ENCODE measurements at regions not wholly inside any gene's neighbourhood (a gene's known extent, or its start where the extent isn't known, plus 50 kb on each side); places are given as distances from the start of the nearest gene placed in this dataset.

DNA sequence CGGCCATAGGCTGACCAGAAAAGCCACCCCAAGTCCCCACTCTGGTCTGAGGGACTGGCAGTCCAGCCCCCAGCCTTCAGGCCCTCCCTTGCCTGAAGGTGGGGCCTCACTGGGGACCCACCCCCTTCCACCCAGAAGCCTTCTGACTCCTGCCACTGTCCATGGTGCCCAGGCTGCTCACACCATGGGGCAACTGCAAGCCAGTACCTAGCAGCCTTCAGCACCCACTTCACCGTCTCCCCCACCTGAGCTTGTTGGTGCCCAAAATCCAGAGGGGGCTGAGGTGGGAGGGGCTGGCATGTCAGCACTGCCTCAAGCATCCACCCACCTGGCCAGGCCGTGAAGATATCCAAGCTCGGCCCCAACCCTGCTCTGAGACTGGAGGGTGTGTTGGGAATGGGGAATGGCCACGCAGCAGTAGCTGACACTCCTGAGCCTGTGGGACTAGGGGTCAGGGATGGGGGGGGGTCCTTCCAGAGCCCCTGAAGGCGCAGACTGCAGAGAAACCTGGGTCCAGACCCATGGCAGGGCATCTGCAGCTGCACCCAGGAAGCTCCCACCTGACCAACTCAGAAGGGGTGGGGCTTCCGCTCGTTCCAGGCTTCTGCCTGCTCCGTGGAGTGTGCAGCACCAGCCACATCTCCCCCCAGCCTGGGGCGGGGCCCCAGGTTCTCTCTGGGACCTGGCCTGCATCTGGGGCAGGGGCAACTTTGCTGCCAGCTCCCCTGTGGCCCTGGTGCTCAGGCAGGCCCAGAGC, 942.1 kb upstream of the EPHA7 start:
- TF ChIP-seq NR2F2 (IDR thresholded peaks at IDR 0.05) (no peak), ATF3 (IDR thresholded peaks at IDR 0.05) (no peak)
- TF ChIP-seq, protein P1, sequence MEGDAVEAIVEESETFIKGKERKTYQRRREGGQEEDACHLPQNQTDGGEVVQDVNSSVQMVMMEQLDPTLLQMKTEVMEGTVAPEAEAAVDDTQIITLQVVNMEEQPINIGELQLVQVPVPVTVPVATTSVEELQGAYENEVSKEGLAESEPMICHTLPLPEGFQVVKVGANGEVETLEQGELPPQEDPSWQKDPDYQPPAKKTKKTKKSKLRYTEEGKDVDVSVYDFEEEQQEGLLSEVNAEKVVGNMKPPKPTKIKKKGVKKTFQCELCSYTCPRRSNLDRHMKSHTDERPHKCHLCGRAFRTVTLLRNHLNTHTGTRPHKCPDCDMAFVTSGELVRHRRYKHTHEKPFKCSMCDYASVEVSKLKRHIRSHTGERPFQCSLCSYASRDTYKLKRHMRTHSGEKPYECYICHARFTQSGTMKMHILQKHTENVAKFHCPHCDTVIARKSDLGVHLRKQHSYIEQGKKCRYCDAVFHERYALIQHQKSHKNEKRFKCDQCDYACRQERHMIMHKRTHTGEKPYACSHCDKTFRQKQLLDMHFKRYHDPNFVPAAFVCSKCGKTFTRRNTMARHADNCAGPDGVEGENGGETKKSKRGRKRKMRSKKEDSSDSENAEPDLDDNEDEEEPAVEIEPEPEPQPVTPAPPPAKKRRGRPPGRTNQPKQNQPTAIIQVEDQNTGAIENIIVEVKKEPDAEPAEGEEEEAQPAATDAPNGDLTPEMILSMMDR (IDR thresholded peaks at IDR 0.05; ENCODE audit: low read depth, low read length, missing input control), result no peak
